GM20000 (cell line): ENCODE measurements at regions not wholly inside any gene's neighbourhood (a gene's known extent, or its start where the extent isn't known, plus 50 kb on each side); places are given as distances from the start of the nearest gene placed in this dataset.

Source experiments
- DNase-seq: peaks from one replicate; pipeline ENCODE4 v3.0.0; 2012; ENCODE audit warnings: low spot score
- CTCF ChIP-seq: IDR thresholded peaks from 2 replicates; pipeline ENCODE4 v1.5.1; 2012; ENCODE audit warnings: mild to moderate bottlenecking, control low read depth; ENCODE audit errors: extremely low read depth, missing control alignments

DNA sequence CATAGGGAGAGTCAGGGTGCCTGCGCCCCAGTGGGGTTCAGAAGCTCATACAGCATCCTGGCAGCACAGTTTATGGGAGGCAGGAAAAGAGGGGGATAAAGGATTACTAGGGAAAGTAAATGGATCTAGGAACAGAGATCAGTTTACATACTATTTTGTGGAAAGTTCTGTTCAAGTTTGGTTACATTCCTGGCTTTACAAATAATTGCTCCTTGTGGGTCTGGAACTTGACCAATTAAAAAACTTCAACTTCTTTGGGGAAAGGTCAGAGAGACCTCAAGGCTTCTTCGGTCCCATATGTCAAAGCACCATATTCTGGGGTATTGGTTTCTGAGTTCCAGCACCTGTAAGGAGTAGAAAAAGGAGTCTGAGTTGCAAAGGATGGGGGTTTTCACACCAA lies 64.1 kb downstream of the ZDHHC19 start:
- no peak for TF ChIP-seq CTCF
- DNase-seq = no peak

- DNase-seq = no peak
Observed at GRCh38 chr3:196145468-196146262, 63.8 kb upstream of the TFRC start.

DNA sequence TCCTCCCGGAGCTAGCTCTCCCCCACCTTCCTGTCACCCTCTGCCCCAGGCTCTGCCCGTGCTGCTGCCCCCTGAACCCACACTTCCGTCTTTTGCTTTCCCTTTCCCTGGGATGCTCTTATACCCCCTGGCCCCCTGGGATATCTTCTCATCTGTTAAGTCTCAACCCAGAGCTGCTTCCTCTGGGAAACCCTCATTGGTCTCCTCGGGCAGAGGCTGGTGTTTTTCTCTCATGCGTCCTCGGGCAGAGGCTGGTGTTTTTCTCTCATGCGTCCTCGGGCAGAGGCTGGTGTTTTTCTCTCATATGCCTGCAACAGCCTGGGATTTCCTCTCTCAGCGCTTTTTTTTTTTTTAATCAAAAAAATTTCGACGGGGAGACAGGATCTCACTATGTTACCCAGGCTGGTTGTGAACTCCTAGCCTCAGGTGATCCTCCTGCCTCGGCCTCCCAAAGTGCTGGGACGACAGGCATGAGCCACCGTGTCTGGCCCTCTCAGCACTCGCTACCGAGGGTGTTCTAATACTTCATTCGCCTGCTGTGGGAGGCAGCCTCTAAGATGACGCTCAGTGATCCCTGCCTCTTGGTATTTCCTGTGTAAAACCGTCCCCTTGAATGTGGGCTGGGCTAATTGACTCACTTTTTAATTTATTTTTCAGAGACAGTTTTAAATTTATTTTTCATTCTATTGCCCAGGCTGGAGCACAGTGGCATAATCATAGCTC lies 62.7 kb upstream of the TFRC start:
- no peak for TF ChIP-seq CTCF
- DNase-seq = no peak

More at GRCh38 chr3:196145468-196146262, 63.8 kb upstream of the TFRC start:
- no peak for TF ChIP-seq CTCF

GRCh38 chr3:196143708-196144382 lies 62.0 kb upstream of the TFRC start:
- no peak for TF ChIP-seq CTCF

GRCh38 chr3:196142202-196142956 lies 60.5 kb upstream of the TFRC start:
- no peak for TF ChIP-seq CTCF
- DNase-seq = peak; percentile 13

More at GRCh38 chr3:196143708-196144382, 62.0 kb upstream of the TFRC start:
- peak; percentile 3 for DNase-seq

- TF ChIP-seq CTCF = no peak
- DNase-seq = no peak
Observed at GRCh38 chr3:196141866-196142201, 59.9 kb upstream of the TFRC start.
